ENCODE measurements at regions not wholly inside any gene's neighbourhood (a gene's known extent, or its start where the extent isn't known, plus 50 kb on each side); places are given as distances from the start of the nearest gene placed in this dataset.
A peak's percentile ranks its signal among the peaks of the same experiment; 100 is the strongest.

GRCh38 chr11:110955776-110956175 is 243.5 kb upstream of the ARHGAP20 start:
- H3K27ac ChIP-seq = no peak overlapping the region

GRCh38 chr11:110951950-110952503 is 239.8 kb upstream of the ARHGAP20 start:
- Histone ChIP-seq H3K27ac (peak overlapping the region in 5 of 21 experiments; percentile 2 to 57 (median 28)), H3K4me3 (no peak overlapping the region)

More at GRCh38 chr11:110955776-110956175, 243.5 kb upstream of the ARHGAP20 start:
- no peak overlapping the region for H3K4me3 ChIP-seq

GRCh38 chr11:110951037-110951949 is 239.1 kb upstream of the ARHGAP20 start:
- no peak overlapping the region for H3K4me3 ChIP-seq
- peak overlapping the region in 7 of 21 experiments; percentile 2 to 57 (median 8) for H3K27ac ChIP-seq

- no peak overlapping the region for H3K27ac ChIP-seq
- no peak overlapping the region for H3K4me3 ChIP-seq
Observed at GRCh38 chr11:110948112-110948511, 235.9 kb upstream of the ARHGAP20 start.

GRCh38 chr11:110947096-110947495 is 234.9 kb upstream of the ARHGAP20 start:
- H3K4me3 ChIP-seq = no peak overlapping the region
- no peak overlapping the region for H3K27ac ChIP-seq

GRCh38 chr11:110939471-110939870 is 227.2 kb upstream of the ARHGAP20 start:
- no peak overlapping the region for H3K4me3 ChIP-seq

GRCh38 chr11:110935018-110935640 is 222.9 kb upstream of the ARHGAP20 start:
- no peak overlapping the region for H3K4me3 ChIP-seq

More at GRCh38 chr11:110939471-110939870, 227.2 kb upstream of the ARHGAP20 start:
- no peak overlapping the region for H3K27ac ChIP-seq

GRCh38 chr11:110929129-110929528 is 216.9 kb upstream of the ARHGAP20 start:
- Histone ChIP-seq H3K4me3 (no peak overlapping the region), H3K27ac (no peak overlapping the region)

More at GRCh38 chr11:110935018-110935640, 222.9 kb upstream of the ARHGAP20 start:
- no peak overlapping the region for H3K27ac ChIP-seq

- Histone ChIP-seq H3K4me3 (no peak overlapping the region), H3K27ac (no peak overlapping the region)
Observed at GRCh38 chr11:110928391-110928790, 216.2 kb upstream of the ARHGAP20 start.

- Histone ChIP-seq H3K4me3 (no peak overlapping the region), H3K27ac (no peak overlapping the region)
Observed at GRCh38 chr11:110921742-110922521, 209.7 kb upstream of the ARHGAP20 start.

- Histone ChIP-seq H3K4me3 (no peak overlapping the region), H3K27ac (no peak overlapping the region)
Observed at GRCh38 chr11:110919241-110919922, 207.1 kb upstream of the ARHGAP20 start.

- Histone ChIP-seq H3K27ac (no peak overlapping the region), H3K4me3 (no peak overlapping the region)
Observed at GRCh38 chr11:110918351-110918750, 206.1 kb upstream of the ARHGAP20 start.

GRCh38 chr11:110912437-110912836 is 200.2 kb upstream of the ARHGAP20 start:
- no peak overlapping the region for H3K27ac ChIP-seq

GRCh38 chr11:110910384-110910783 is 198.1 kb upstream of the ARHGAP20 start:
- Histone ChIP-seq H3K4me3 (no peak overlapping the region), H3K27ac (no peak overlapping the region)

More at GRCh38 chr11:110912437-110912836, 200.2 kb upstream of the ARHGAP20 start:
- H3K4me3 ChIP-seq = no peak overlapping the region

GRCh38 chr11:110909336-110909735 is 197.1 kb upstream of the ARHGAP20 start:
- no peak overlapping the region for H3K27ac ChIP-seq
- no peak overlapping the region for H3K4me3 ChIP-seq

GRCh38 chr11:110908401-110909105 is 196.3 kb upstream of the ARHGAP20 start:
- Histone ChIP-seq H3K4me3 (no peak overlapping the region), H3K27ac (peak overlapping the region in 2 of 21 experiments; percentile 22 to 39)

- no peak overlapping the region for H3K4me3 ChIP-seq
- no peak overlapping the region for H3K27ac ChIP-seq
Observed at GRCh38 chr11:110907629-110908028, 195.4 kb upstream of the ARHGAP20 start.

- H3K27ac ChIP-seq = no peak overlapping the region
- H3K4me3 ChIP-seq = no peak overlapping the region
Observed at GRCh38 chr11:110903830-110904229, 191.6 kb upstream of the ARHGAP20 start.

GRCh38 chr11:110903378-110903777 is 191.1 kb upstream of the ARHGAP20 start:
- Histone ChIP-seq H3K4me3 (no peak overlapping the region), H3K27ac (no peak overlapping the region)
